ENCODE measurements at regions not wholly inside any gene's neighbourhood (a gene's known extent, or its start where the extent isn't known, plus 50 kb on each side); places are given as distances from the start of the nearest gene placed in this dataset.
A peak's percentile ranks its signal among the peaks of the same experiment; 100 is the strongest.

GRCh38 chr5:161216877-161217276, 329.6 kb downstream of the GABRB2 start:
- no peak overlapping the region for H3K4me3 ChIP-seq (ENCODE audit: low read length in 3 of 3)
- intact Hi-C loops (cut with DNase I) = no loop called here
- no peak overlapping the region for H3K9ac ChIP-seq (ENCODE audit: low read length in 3 of 3)
- H3K27ac ChIP-seq (ENCODE audit: low read depth in 2 of 2, low read length in 2 of 2) = no peak overlapping the region
- no peaks in the 10 kb centered on the region for H3K36me3 ChIP-seq (ENCODE audit: control insufficient read depth in 2 of 3, insufficient read depth in 3 of 3, low read length in 3 of 3)
- no peaks in the 10 kb centered on the region for H3K9me3 ChIP-seq (ENCODE audit: control insufficient read depth in 2 of 3, insufficient read depth in 1 of 3, low read length in 3 of 3)
- DNase-seq (no peak), FAIRE-seq (no peak)
- H3K27me3 ChIP-seq (ENCODE audit: control insufficient read depth, insufficient read depth, low read length) = no peaks in the 10 kb centered on the region
- no peak for TF ChIP-seq CTCF (IDR thresholded peaks at IDR 0.05; ENCODE audit: borderline replicate concordance, extremely low read depth, insufficient read depth)
- no peaks in the 10 kb centered on the region for H3K4me1 ChIP-seq (ENCODE audit: control insufficient read depth in 2 of 3, insufficient read depth in 2 of 3, low read depth in 1 of 3, low read length in 3 of 3)

GRCh38 chr5:161212123-161212712, 334.3 kb downstream of the GABRB2 start:
- no peaks in the 10 kb centered on the region for H3K27me3 ChIP-seq (ENCODE audit: control insufficient read depth, insufficient read depth, low read length)
- TF ChIP-seq CTCF (IDR thresholded peaks at IDR 0.05; ENCODE audit: borderline replicate concordance, extremely low read depth, insufficient read depth) = no peak
- H3K9ac ChIP-seq (ENCODE audit: low read length in 3 of 3) = no peak overlapping the region
- intact Hi-C loops (cut with DNase I) = no loop called here
- no peaks in the 10 kb centered on the region for H3K4me1 ChIP-seq (ENCODE audit: control insufficient read depth in 2 of 3, insufficient read depth in 2 of 3, low read depth in 1 of 3, low read length in 3 of 3)
- FAIRE-seq (no peak), DNase-seq (no peak)
- no peaks in the 10 kb centered on the region for H3K9me3 ChIP-seq (ENCODE audit: control insufficient read depth in 2 of 3, insufficient read depth in 1 of 3, low read length in 3 of 3)
- H3K36me3 ChIP-seq (ENCODE audit: control insufficient read depth in 2 of 3, insufficient read depth in 3 of 3, low read length in 3 of 3) = no peaks in the 10 kb centered on the region
- no peak overlapping the region for H3K27ac ChIP-seq (ENCODE audit: low read depth in 2 of 2, low read length in 2 of 2)
- H3K4me3 ChIP-seq (ENCODE audit: low read length in 3 of 3) = no peak overlapping the region

GRCh38 chr5:161201558-161201957, 345.0 kb downstream of the GABRB2 start:
- Histone ChIP-seq H3K4me1 (ENCODE audit: control insufficient read depth in 2 of 3, insufficient read depth in 2 of 3, low read depth in 1 of 3, low read length in 3 of 3) (no peaks in the 10 kb centered on the region), H3K4me3 (ENCODE audit: low read length in 3 of 3) (no peak overlapping the region), H3K9ac (ENCODE audit: low read length in 3 of 3) (no peak overlapping the region), H3K27me3 (ENCODE audit: control insufficient read depth, insufficient read depth, low read length) (no peaks in the 10 kb centered on the region), H3K9me3 (ENCODE audit: control insufficient read depth in 2 of 3, insufficient read depth in 1 of 3, low read length in 3 of 3) (no peaks in the 10 kb centered on the region), H3K36me3 (ENCODE audit: control insufficient read depth in 2 of 3, insufficient read depth in 3 of 3, low read length in 3 of 3) (no peaks in the 10 kb centered on the region), H3K27ac (ENCODE audit: low read depth in 2 of 2, low read length in 2 of 2) (no peak overlapping the region)
- FAIRE-seq (no peak), DNase-seq (no peak)
- no peak for TF ChIP-seq CTCF (IDR thresholded peaks at IDR 0.05; ENCODE audit: borderline replicate concordance, extremely low read depth, insufficient read depth)
- intact Hi-C loops (cut with DNase I) = no loop called here

- DNase-seq (peak in 2 of 5 donors; percentile 27 to 30), FAIRE-seq (no peak)
- H3K9ac ChIP-seq (ENCODE audit: low read length in 3 of 3) = no peak overlapping the region
- intact Hi-C loops (cut with DNase I) = no loop called here
- H3K4me1 ChIP-seq (ENCODE audit: control insufficient read depth in 2 of 3, insufficient read depth in 2 of 3, low read depth in 1 of 3, low read length in 3 of 3) = no peaks in the 10 kb centered on the region
- TF ChIP-seq CTCF (IDR thresholded peaks at IDR 0.05; ENCODE audit: borderline replicate concordance, extremely low read depth, insufficient read depth) = no peak
- no peak overlapping the region for H3K27ac ChIP-seq (ENCODE audit: low read depth in 2 of 2, low read length in 2 of 2)
- no peak overlapping the region for H3K4me3 ChIP-seq (ENCODE audit: low read length in 3 of 3)
- H3K27me3 ChIP-seq (ENCODE audit: control insufficient read depth, insufficient read depth, low read length) = no peaks in the 10 kb centered on the region
- no peaks in the 10 kb centered on the region for H3K9me3 ChIP-seq (ENCODE audit: control insufficient read depth in 2 of 3, insufficient read depth in 1 of 3, low read length in 3 of 3)
- H3K36me3 ChIP-seq (ENCODE audit: control insufficient read depth in 2 of 3, insufficient read depth in 3 of 3, low read length in 3 of 3) = no peaks in the 10 kb centered on the region
These were observed 338.8 kb upstream of the ATP10B start for GRCh38 chr5:161190778-161191177.

Measured in kidney (tissue), 13 donors.